ENCODE measurements at regions not wholly inside any gene's neighbourhood (a gene's known extent, or its start where the extent isn't known, plus 50 kb on each side); places are given as distances from the start of the nearest gene placed in this dataset.
"Not testable (repeated sequence)": the region's sequence is repeated elsewhere in the genome, so short reads cannot be mapped to it uniquely, and the experiment has no call there.

- TF ChIP-seq CTCF (IDR thresholded peaks at IDR 0.05; ENCODE audit: poor library complexity); EZH2phosphoT487 (IDR thresholded peaks at IDR 0.05; ENCODE audit: low read depth, severe bottlenecking, unreplicated experiment): not testable (repeated sequence)
These were observed 81.0 kb upstream of the JARID2 start for GRCh38 chr6:15164855-15165254.
